GM23248 (cell line): ENCODE measurements at regions not wholly inside any gene's neighbourhood (a gene's known extent, or its start where the extent isn't known, plus 50 kb on each side); places are given as distances from the start of the nearest gene placed in this dataset.

Source experiments
- EZH2 ChIP-seq: fragments of 200-600 bp; sonication (generic); IDR thresholded peaks from 2 replicates; pipeline ENCODE4 v1.6.1; 2018; ENCODE audit warnings: antibody characterized with exemption, mild to moderate bottlenecking; ENCODE audit not compliant: insufficient read depth, poor library complexity, severe bottlenecking
- EZH2phosphoT487 ChIP-seq: fragments of 200-600 bp; sonication (generic); IDR thresholded peaks from 2 replicates; pipeline ENCODE4 v1.6.1; 2018; ENCODE audit warnings: antibody characterized with exemption, moderate library complexity, mild to moderate bottlenecking, low read depth; ENCODE audit not compliant: insufficient read depth

DNA sequence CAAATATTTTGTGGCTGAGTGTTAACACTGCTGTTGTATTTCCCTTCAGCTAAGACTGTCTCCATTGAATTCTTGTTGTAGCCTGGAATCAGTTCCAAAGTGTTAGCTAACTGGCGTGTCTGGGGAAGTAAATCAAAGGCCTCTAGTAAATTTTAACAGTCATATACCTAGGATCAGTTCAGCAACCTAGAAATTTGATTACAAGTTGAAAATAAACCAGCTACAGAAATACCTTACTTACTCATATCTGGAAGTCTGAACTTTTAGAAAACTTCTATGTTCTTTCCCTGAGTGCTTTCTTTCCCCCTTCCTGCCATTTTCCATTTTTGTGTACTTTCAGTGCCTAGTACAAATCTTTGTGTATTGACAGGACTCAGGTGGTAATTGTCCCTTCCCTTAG lies 396.7 kb upstream of the DCC start:
- TF ChIP-seq EZH2 (no peak), EZH2phosphoT487 (no peak)
